ENCODE measurements at regions not wholly inside any gene's neighbourhood (a gene's known extent, or its start where the extent isn't known, plus 50 kb on each side); places are given as distances from the start of the nearest gene placed in this dataset.

- Histone ChIP-seq H3K4ac (ENCODE audit: low read depth, low read length) (no peak overlapping the region), H3K27me3 (ENCODE audit: insufficient read depth, low read length) (no peaks in the 10 kb centered on the region), H2AFZ (ENCODE audit: low read length) (no peak overlapping the region), H3K23ac (ENCODE audit: insufficient read length, low read depth, low read length) (no peak overlapping the region), H2BK12ac (ENCODE audit: insufficient read length, low read depth, low read length) (no peak overlapping the region), H3K23me2 (ENCODE audit: insufficient read length, low read depth, low read length, poor library complexity, severe bottlenecking) (no peaks in the 10 kb centered on the region), H3K27ac (ENCODE audit: insufficient read length, low read depth, low read length) (no peak overlapping the region), H2BK15ac (ENCODE audit: low read depth, low read length) (no peak overlapping the region), H4K20me1 (ENCODE audit: control insufficient read depth, insufficient read depth, insufficient read length) (no peaks in the 10 kb centered on the region), H2BK120ac (ENCODE audit: low read depth, low read length, poor library complexity, severe bottlenecking) (no peak overlapping the region), H3K18ac (ENCODE audit: insufficient read length, low read depth, low read length) (no peak overlapping the region), H3K9ac (ENCODE audit: extremely low read depth, insufficient read length, low read length) (no peak overlapping the region), H4K91ac (ENCODE audit: insufficient read length, low read depth, low read length) (no peak overlapping the region), H2BK5ac (ENCODE audit: insufficient read length, low read length) (no peak overlapping the region), H3T11ph (ENCODE audit: low read length) (no peak overlapping the region), H3K79me1 (ENCODE audit: insufficient read depth, low read depth, low read length, poor library complexity, severe bottlenecking) (no peaks in the 10 kb centered on the region), H3K4me2 (ENCODE audit: insufficient read depth, insufficient read length, low read length) (no peak overlapping the region), H3K14ac (ENCODE audit: insufficient read depth, low read length) (no peak overlapping the region), H2AK5ac (ENCODE audit: insufficient read length, low read length) (no peak overlapping the region), H4K8ac (replicated peaks; ENCODE audit: insufficient read length, low read depth, low read length) (no peak overlapping the region), H3K79me2 (ENCODE audit: insufficient read depth, low read length) (no peaks in the 10 kb centered on the region), H3K9me3 (ENCODE audit: control insufficient read depth, low read depth, low read length) (no peaks in the 10 kb centered on the region), H3K4me1 (ENCODE audit: insufficient read depth, low read length) (no peaks in the 10 kb centered on the region), H3K56ac (ENCODE audit: insufficient read length, low read depth, low read length) (no peak overlapping the region), H4K5ac (ENCODE audit: insufficient read length, low read depth, low read length) (no peak overlapping the region), H2BK20ac (ENCODE audit: low read depth, low read length, poor library complexity, severe bottlenecking) (no peak overlapping the region)
- Mint-ChIP-seq H3K27ac (no peak overlapping the region), H3K4me1 (no peaks in the 10 kb centered on the region), H3K27me3 (ENCODE audit: low read depth) (no peaks in the 10 kb centered on the region; the same call in 1 of the 2 replicates), H3K4me3 (no peak overlapping the region), H3K36me3 (ENCODE audit: insufficient read depth in 1 of 3, low read depth in 3 of 3) (no peaks in the 10 kb centered on the region), H3K9me3 (peaks cover 0 to 8% of the 10 kb centered on the region in 2 experiments; a peak in 2 of 5 replicates)
- no CpG with 5 or more reads among the region's 5 CpGs for WGBS (ENCODE audit: extremely low coverage, insufficient read length, low lambda C conversion rate)
- TF ChIP-seq CTCF (conservative IDR thresholded peaks at IDR 0.05), result no peak
- DNase-seq, result no peak
These were observed 100.0 kb upstream of the ARHGAP20 start for GRCh38 chr11:110812086-110812733.
